ENCODE measurements at regions not wholly inside any gene's neighbourhood (a gene's known extent, or its start where the extent isn't known, plus 50 kb on each side); places are given as distances from the start of the nearest gene placed in this dataset.

DNA sequence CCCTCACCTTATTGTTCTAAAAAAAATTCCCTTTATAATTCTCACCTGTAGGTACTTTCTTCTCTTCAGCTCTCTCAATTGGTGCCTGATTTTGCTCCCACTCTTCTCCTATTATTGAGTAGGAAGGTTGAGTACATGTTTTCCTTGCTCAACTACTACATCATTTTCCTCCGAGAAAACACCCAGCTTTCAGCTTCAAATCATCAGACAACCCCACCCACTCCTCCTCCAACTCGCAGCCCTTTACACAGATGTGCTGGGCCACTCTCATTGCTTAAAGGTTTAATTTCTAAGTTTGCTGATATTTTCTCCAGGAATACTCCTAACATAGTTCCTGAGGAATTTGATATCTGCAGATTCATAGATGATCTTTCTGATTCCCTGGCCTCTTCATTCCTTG is 734.4 kb upstream of the ZEB2 start:
- Histone ChIP-seq H3K4me3 (replicated peaks in 1 of 3) (no peak overlapping the region), H3K4me1 (no peaks in the 10 kb centered on the region), H3K27me3 (no peaks in the 10 kb centered on the region), H3K9me3 (no peaks in the 10 kb centered on the region), H3K36me3 (no peaks in the 10 kb centered on the region), H3K27ac (no peak overlapping the region)
- 93 to 96% methylated on average over 2 of the region's 2 CpGs for WGBS, 2 donors
- no peak for DNase-seq
- TF ChIP-seq CTCF (IDR thresholded peaks at IDR 0.05) (no peak), POLR2A (IDR thresholded peaks at IDR 0.05) (no peak)
- intact Hi-C loops (cut with DNase I) = no loop called here

- WGBS, 2 donors = 85 to 91% methylated on average over 1 of the region's 1 CpG
- no peak for TF ChIP-seq CTCF (IDR thresholded peaks at IDR 0.05)
- no peak for TF ChIP-seq POLR2A (IDR thresholded peaks at IDR 0.05)
- no peak for DNase-seq
- H3K27ac ChIP-seq = no peak overlapping the region
- intact Hi-C loops (cut with DNase I) = no loop called here
- no peak overlapping the region for H3K4me3 ChIP-seq (replicated peaks in 1 of 3)
- H3K36me3 ChIP-seq = no peaks in the 10 kb centered on the region
- H3K4me1 ChIP-seq = no peaks in the 10 kb centered on the region
- no peaks in the 10 kb centered on the region for H3K9me3 ChIP-seq
- H3K27me3 ChIP-seq = no peaks in the 10 kb centered on the region
Measured at GRCh38 chr2:145253492-145253891, 733.6 kb upstream of the ZEB2 start.

DNA sequence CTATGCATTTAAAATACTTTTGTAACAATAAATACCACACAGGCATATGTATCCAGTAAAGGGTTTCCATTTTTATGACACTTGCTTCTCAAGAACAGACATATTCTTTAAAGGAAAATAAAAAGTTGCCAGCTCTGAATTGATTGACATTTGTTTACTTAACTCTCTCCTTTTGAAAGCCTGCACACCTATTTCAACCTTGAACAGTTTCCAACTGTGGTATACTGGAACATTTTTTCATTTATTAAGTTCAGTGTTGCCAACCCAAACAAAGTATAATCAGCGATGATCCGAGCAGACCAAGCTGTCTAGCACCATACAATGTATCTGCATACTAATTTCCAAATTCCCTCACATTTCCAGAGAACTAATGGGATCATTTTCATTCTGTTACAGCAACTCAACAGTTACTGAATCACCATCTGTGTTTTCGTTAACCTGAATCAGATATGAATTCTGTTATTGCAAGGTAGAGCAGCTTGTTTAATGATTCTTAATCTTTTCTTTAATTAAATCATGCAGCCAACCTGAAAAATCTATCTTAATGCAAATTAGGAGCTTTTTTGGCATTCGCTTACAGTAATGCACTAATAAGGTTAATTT is 725.5 kb upstream of the ZEB2 start:
- DNase-seq = no peak
- intact Hi-C loops (cut with DNase I) = no loop called here
- H3K27me3 ChIP-seq = no peaks in the 10 kb centered on the region
- H3K4me1 ChIP-seq = no peaks in the 10 kb centered on the region
- 81 to 86% methylated on average over 4 of the region's 4 CpGs for WGBS, 2 donors
- H3K4me3 ChIP-seq (replicated peaks in 1 of 3) = no peak overlapping the region
- TF ChIP-seq CTCF (IDR thresholded peaks at IDR 0.05) = no peak
- TF ChIP-seq POLR2A (IDR thresholded peaks at IDR 0.05) = no peak
- no peaks in the 10 kb centered on the region for H3K36me3 ChIP-seq
- H3K9me3 ChIP-seq = no peaks in the 10 kb centered on the region
- H3K27ac ChIP-seq = no peak overlapping the region

- TF ChIP-seq CTCF (IDR thresholded peaks at IDR 0.05) (no peak), POLR2A (IDR thresholded peaks at IDR 0.05) (no peak)
- Histone ChIP-seq H3K27ac (no peak overlapping the region), H3K27me3 (no peaks in the 10 kb centered on the region), H3K9me3 (no peaks in the 10 kb centered on the region), H3K36me3 (no peaks in the 10 kb centered on the region), H3K4me3 (replicated peaks in 1 of 3) (no peak overlapping the region), H3K4me1 (no peaks in the 10 kb centered on the region)
- no peak for DNase-seq
- 91 to 98% methylated on average over 2 of the region's 2 CpGs for WGBS, 2 donors
- intact Hi-C loops (cut with DNase I) = no loop called here
Measured at GRCh38 chr2:145235312-145235711, 715.4 kb upstream of the ZEB2 start.

- DNase-seq = no peak
- no peak overlapping the region for H3K4me3 ChIP-seq (replicated peaks in 1 of 3)
- H3K36me3 ChIP-seq = no peaks in the 10 kb centered on the region
- intact Hi-C loops (cut with DNase I) = no loop called here
- no peak overlapping the region for H3K27ac ChIP-seq
- no peaks in the 10 kb centered on the region for H3K4me1 ChIP-seq
- H3K27me3 ChIP-seq = no peaks in the 10 kb centered on the region
- 74 to 81% methylated on average over 3 of the region's 3 CpGs for WGBS, 2 donors
- H3K9me3 ChIP-seq = no peaks in the 10 kb centered on the region
- TF ChIP-seq CTCF (IDR thresholded peaks at IDR 0.05) = no peak
- TF ChIP-seq POLR2A (IDR thresholded peaks at IDR 0.05) = no peak
Measured at GRCh38 chr2:145230546-145230945, 710.6 kb upstream of the ZEB2 start.
